Activated naive CD4-positive, alpha-beta T cell treated with anti-CD3 and anti-CD28 coated beads, Interleukin-2, amount 50 U/mL, for 72 hours (primary cell): ENCODE measurements at regions not wholly inside any gene's neighbourhood (a gene's known extent, or its start where the extent isn't known, plus 50 kb on each side); places are given as distances from the start of the nearest gene placed in this dataset.
"Not testable (repeated sequence)": the region's sequence is repeated elsewhere in the genome, so short reads cannot be mapped to it uniquely, and the experiment has no call there.

Experiments
- ATAC-seq, 2 donors: fragments of 150-1000 bp; cut with Tn5 transposase; 2 replicates each; pipeline ENCODE4 v1.10.0; 2021; ENCODE audit warnings: mild to moderate bottlenecking in 2 of 2, moderate library complexity in 2 of 2
- DNase-seq, 2 donors: peaks; one replicate each; pipeline ENCODE4 v3.0.0; 2021 to 2022; ENCODE audit warnings: low spot score in 2 of 2
- H3K27ac Mint-ChIP-seq, 2 donors: one replicate each; pipeline ENCODE4 v1.8.0; 2022; ENCODE audit warnings: mild to moderate bottlenecking in 2 of 2, mixed read lengths in 2 of 2
- H3K36me3 Mint-ChIP-seq, 2 donors: one replicate each; pipeline ENCODE4 v1.8.0; 2022; ENCODE audit warnings: mixed read lengths in 2 of 2
- H3K9me3 Mint-ChIP-seq, 2 donors: one replicate each; pipeline ENCODE4 v1.8.0; 2022; ENCODE audit warnings: mixed read lengths in 2 of 2

DNA sequence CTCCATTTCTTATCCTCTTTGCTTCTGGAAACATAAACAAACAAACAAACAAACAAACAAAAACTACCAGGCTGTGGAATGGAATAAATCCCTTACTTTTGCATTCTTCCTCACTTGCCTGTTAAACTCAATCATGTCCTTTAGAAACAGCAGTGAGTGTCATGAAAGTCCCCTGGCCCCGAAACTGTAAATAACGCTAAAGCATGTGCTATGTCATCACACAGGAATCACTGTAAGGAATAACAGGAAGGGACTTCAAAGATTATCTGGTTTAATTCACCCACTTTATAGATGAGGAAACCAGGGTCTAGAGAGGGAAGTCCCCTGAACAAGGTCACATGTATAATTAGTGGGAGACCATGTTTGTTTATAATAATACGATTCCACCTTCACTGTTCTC is 159.4 kb upstream of the MEOX2 start:
- no peak for ATAC-seq
- no peaks in the 10 kb centered on the region for H3K36me3 Mint-ChIP-seq
- no peak for DNase-seq
- peaks cover 0 to 4% of the 10 kb centered on the region in 2 donors for H3K9me3 Mint-ChIP-seq
- no peak overlapping the region for H3K27ac Mint-ChIP-seq

DNA sequence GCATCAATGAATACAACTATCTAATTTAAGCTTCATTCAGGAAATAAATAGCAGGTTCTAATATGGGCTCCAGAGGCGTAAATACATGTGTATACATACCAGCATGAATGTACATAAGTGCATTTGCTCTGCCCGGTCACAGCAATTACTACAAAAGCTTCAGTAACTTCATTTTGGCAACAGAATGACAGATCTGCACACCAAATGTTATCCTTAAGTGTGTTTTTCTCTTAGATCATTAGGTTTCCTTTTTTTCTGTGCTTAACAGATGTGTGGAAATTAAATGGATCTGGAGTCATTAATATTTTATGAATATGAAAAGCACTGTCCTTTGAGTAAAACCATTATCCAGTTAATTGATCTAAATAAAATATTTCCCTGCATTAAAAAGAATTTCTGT is 159.0 kb upstream of the MEOX2 start:
- no peaks in the 10 kb centered on the region for H3K36me3 Mint-ChIP-seq
- no peak for DNase-seq
- H3K27ac Mint-ChIP-seq, result no peak overlapping the region
- ATAC-seq, result no peak
- H3K9me3 Mint-ChIP-seq, result peaks cover 0 to 4% of the 10 kb centered on the region in 2 donors

DNA sequence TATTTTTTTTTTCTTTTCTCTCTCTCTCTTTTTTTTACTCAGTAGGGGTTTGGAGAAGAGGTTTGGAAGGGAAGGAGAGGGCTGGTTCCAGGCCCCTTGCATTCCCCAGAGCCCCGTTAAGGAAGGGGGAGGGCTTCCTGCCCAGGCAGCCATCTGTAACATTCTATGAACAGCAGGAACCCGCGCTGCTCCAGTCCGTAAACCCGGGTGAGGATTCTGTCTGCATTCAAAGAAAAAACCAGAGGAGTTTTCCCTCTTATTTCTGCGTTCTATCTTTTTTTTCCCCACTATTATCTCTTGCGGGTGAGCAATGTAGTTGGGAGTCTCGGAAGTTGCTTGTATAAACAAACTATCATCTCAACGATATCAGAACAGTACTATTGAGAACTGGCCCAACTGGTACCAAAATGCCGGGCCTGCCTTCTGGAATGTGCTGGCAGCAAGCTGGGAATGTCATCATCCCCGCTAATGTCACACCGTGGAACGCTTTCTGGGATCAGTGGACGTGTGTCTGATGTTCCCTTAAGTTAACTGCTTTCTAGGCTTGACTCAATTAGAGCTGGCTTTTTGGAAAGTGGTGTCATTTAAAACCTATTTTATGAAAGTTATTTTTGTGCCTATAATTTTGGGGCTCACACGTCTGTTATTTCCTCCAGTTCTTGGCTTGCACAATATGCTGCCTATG is 153.1 kb upstream of the MEOX2 start:
- Mint-ChIP-seq H3K27ac (no peak overlapping the region), H3K36me3 (no peaks in the 10 kb centered on the region), H3K9me3 (peaks cover 0 to under 1% of the 10 kb centered on the region in 2 donors)
- ATAC-seq (no peak), DNase-seq (no peak)

DNA sequence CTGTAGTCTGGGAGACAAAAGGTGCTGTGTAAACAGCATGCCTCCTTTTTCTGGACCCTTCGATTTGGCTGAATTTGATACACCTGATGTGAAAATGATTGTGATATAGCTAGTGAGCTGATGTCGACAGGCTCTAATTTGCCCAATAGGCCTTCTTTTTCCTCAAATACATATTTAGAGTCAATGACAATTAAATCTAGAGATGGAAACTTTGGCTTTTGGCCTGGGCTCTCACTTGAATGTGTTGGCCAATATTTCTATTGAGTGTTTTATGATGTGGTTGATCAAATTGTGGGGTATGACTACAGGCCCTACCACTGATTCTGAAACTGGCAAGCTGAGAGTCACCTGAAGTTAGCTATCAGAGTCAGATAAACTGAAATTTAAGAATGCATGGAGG is 151.8 kb upstream of the MEOX2 start:
- ATAC-seq, result no peak
- H3K36me3 Mint-ChIP-seq, result no peaks in the 10 kb centered on the region
- no peak for DNase-seq
- no peak overlapping the region for H3K27ac Mint-ChIP-seq
- H3K9me3 Mint-ChIP-seq, result no peaks in the 10 kb centered on the region

DNA sequence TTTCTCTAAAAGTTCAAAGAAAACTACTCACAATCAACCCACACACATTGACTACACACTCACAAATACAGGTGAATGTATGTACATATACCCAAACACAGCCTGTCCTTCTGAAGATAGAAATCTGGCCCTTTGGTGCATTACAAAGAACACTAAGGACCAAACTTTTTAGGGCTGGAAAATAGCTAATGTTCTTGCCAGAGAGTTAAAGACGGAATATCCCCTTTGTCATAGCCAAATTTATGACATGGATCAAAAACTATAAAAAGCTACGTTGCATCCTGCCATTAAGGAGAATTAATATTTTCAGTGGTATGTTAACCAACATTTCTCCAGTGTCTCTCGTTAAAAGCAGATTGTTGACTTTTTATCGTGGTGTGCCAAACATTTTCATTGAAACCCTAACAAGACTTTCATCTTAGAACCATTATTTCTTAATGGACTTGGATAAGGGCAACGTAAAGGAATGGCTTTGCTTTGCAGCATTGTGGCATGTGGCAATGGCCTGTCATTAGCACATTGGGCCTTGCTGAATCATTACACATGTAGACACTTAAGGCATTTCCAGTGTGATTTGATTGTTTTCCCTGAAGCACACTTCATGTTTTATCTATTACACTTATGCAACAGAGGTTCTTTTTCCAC is 150.9 kb upstream of the MEOX2 start:
- Mint-ChIP-seq H3K9me3 (no peaks in the 10 kb centered on the region), H3K36me3 (no peaks in the 10 kb centered on the region), H3K27ac (no peak overlapping the region)
- no peak for ATAC-seq
- DNase-seq, result no peak

DNA sequence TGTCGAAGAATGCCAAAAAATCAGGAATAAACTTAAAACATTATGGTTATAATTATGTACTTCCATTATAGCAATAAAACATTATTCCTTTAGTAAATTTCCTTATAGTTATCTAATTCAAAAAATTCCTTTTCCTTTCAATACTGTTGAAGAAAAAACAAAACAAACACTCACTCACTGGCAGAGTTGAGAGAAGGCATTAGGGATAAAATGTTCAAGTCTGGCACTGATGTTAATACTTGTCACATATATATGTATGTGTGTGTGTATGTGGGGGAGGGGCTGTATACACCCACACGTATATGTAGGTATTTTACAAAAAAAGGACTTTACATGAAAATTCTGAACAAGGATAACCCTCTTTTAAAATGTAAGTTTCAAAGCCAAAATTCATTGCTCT is 150.2 kb upstream of the MEOX2 start:
- DNase-seq, result no peak
- no peak for ATAC-seq
- Mint-ChIP-seq H3K9me3 (no peaks in the 10 kb centered on the region), H3K27ac (no peak overlapping the region), H3K36me3 (no peaks in the 10 kb centered on the region)

DNA sequence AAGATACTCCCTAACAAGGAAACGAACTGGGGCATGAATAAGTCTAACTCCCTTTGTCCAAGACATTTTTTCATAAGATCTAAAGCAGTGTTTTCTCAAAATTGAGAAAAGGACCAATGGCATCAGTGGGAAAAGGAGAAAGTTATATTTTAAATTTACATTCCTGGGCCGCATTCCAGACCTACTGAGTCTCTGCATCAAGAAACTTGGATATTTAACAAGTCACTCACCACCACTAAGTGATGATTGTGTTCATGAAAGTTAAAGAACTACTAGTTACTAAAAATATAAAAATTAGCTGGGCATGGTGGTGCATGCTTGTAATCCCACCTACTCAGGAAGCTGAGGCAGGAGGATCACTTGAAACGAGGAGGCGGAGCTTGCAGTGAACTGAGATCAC is 149.6 kb upstream of the MEOX2 start:
- ATAC-seq, result no peak
- no peaks in the 10 kb centered on the region for H3K9me3 Mint-ChIP-seq
- H3K36me3 Mint-ChIP-seq, result no peaks in the 10 kb centered on the region
- no peak for DNase-seq
- no peak overlapping the region for H3K27ac Mint-ChIP-seq

DNA sequence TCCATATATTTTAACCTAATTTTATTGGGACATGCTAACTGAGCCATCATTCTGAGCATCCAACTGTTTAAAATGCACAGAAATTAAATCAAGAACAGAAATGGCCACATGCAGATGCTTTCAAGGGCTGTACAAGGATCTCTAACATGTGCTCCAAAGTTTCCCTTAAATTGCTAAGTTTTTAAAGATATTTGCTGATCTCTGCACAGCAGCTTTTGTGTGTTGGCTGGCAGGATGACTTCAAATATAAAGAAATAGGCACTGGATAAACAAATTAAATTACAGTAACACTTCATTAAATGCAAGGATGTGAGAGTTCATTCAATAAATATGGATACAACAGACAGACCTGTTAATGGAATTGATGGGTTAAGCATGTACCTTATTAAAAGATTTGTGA is 148.0 kb upstream of the MEOX2 start:
- ATAC-seq, result no peak

DNA sequence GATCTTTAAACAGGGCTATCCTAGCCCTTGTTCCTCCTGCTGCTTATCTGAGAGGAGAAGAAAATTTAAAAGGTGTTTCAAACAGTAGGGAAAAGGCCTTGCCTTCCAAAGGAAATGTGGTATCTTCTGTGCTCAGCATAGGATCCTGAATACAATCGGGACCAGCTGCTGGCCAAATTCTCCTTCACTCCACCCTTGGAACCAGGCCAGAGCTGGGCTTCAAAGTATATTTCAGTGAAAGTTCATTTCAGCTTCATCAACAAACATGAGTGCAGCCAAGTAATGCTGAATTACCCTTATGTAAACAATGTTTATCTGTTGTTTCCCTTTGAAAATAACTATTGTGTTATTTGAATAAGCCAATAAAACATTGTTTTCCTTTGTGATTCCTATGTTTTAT is 146.5 kb upstream of the MEOX2 start:
- Mint-ChIP-seq H3K27ac (no peak overlapping the region), H3K36me3 (no peaks in the 10 kb centered on the region), H3K9me3 (no peaks in the 10 kb centered on the region)
- ATAC-seq (no peak), DNase-seq (no peak)

More for the DNA sequence above, 148.0 kb upstream of the MEOX2 start:
- DNase-seq, result no peak
- Mint-ChIP-seq H3K36me3 (no peaks in the 10 kb centered on the region), H3K9me3 (no peaks in the 10 kb centered on the region), H3K27ac (no peak overlapping the region)

DNA sequence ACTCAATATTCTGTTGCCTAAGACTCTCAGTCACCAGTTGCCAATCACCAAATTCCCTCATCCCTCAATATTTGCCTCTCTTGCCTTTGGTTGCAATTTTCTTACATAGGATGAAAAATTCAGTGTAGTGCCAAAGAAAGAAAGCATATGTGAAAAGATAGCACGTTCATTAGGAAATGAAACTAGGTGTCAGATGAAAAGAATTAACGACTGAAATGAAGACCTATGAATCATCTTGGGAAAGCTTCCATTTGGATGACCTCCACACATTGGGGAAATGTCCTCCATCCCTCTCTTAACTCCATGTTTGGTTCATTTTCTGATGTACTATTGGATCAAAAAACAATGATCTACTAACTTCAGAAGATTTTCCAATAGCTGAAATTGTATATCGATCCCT is 145.1 kb upstream of the MEOX2 start:
- Mint-ChIP-seq H3K27ac (no peak overlapping the region), H3K9me3 (no peaks in the 10 kb centered on the region), H3K36me3 (no peaks in the 10 kb centered on the region)
- ATAC-seq, result no peak
- DNase-seq, result no peak

DNA sequence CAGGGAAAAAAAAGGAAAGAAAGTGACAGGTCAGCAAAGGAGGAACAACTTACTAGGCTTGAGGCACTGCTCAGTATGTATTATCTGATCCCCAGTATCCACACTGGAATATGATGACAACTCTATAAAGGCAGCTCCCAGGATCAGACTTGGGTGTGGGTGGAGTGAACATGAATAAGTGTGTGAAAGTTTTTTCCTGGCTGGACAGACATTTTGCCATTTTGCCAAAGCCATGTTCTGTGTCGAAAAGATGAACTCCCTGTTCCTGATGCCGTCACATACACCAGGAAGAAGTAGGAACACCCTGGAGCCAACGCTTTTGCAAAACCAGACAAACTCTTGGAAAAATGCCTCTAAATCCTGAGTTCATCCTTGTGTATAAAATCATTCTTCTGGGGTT is 143.2 kb upstream of the MEOX2 start:
- H3K36me3 Mint-ChIP-seq, result no peaks in the 10 kb centered on the region
- H3K27ac Mint-ChIP-seq, result no peak overlapping the region
- DNase-seq (no peak), ATAC-seq (no peak)
- no peaks in the 10 kb centered on the region for H3K9me3 Mint-ChIP-seq

DNA sequence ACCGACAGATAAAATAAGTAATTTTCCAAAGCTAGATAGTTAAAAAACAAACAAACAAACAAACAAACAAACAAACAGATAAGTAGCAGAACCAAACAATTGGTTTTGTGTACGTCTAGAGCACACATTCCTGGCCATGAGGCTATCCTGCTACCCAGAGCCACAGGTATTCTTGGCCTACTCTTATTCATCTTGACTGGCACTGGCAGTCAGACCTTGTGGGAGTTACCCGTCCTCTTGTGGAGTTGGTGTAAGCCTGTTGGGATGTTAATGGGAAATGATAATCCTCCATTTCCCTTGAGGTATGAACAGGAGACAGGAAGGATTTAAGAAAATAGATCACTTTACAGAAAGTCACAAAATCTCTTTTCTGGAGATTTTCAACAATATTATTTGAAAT is 142.4 kb upstream of the MEOX2 start:
- ATAC-seq (no peak), DNase-seq (no peak)
- Mint-ChIP-seq H3K9me3 (no peaks in the 10 kb centered on the region), H3K27ac (no peak overlapping the region), H3K36me3 (no peaks in the 10 kb centered on the region)

DNA sequence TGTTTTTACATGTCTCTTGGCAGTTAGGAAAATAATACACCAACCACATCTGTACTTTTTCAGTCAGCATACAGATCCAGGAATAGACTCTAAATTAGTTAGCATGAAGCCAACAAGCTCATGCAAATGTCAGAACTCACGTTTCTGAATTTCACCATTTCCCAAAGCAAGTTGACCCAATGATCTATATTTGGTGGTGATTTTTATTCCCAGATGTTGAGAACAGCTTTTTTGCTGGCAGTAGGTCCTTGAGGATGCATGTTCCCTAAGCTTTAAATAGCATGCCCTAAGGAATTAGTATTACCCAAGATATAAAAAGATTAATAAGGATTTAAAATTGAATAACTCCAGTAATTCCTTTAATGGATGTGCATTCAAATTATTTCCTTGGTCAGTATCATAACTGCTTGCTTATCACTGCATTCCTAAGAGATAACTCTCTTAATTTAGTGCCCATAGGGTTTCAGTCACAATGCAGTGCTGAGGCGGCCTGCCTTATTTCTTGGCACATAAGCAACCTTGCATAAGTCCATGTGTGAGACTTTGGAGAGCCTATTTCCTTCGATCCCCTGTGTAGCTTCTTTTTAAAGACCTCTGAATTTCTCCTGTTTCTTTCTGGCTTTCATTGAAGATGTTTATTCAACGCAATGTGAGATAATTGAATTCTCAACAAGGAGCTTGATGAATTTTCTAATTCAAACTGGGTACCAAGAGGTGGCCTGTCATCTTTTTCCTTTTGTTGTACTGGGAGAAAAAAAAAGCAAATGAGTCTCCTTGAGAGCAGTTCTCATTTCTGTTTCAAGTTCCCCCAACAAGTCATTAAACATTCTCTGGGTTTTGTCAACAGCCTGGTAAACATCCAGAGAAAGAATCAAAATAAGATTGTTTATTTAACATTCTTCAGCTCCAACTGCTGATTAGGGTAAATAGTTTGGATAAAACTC is 135.3 kb upstream of the MEOX2 start:
- ATAC-seq (no peak), DNase-seq (no peak)
- Mint-ChIP-seq H3K36me3 (no peaks in the 10 kb centered on the region), H3K27ac (no peak overlapping the region), H3K9me3 (peaks cover 7 to 13% of the 10 kb centered on the region in 2 donors)

DNA sequence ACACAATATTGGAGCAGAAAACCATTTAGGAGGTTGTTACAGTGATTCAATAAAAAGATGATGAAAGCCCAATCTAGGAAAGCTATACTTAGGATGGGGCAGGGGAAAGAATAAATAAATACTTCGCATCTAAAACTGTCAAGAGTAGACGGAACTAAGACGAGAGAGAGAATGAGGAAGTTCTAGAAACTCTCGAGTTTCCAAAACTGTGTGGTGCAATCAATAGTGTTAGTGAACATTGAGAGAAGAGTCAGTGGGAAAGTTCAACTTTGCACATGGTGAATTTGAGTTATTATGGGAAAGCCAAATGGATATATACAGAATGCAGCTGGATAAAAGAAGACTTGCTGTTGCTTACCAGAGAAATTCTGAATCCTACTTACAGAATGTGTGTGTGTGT is 133.8 kb upstream of the MEOX2 start:
- Mint-ChIP-seq H3K9me3 (peaks cover 10 to 17% of the 10 kb centered on the region in 2 donors), H3K36me3 (no peaks in the 10 kb centered on the region), H3K27ac (no peak overlapping the region)
- no peak for ATAC-seq
- DNase-seq, result no peak

DNA sequence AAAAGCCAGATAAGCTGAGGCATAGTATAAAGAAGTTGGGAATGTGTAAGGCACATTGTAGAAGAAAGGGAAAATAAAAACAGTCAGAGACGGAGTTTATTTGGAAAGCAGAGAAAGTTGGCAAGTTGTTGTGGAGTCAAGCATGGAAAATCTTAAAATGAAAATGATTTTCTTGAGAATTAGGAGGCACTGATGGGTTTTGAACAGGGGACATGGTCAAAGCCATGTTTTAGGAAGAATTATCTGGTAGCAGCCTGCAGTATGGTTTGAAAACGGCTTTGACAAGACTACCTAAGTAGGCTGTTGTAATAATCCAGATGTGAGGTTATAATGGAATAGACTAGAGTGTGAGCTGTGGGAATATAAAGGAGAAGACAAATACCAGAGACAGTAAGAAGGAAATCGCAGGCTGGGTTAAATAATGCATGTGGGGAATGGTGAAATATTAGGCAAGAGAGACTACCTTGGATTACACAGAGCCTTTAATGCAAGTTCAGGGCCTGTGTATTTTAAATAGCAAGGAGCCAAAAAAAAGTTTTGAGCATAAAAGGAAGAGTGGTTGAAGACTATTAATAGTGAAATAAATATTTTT is 130.4 kb upstream of the MEOX2 start:
- Mint-ChIP-seq H3K9me3 (peaks cover 10 to 20% of the 10 kb centered on the region in 2 donors), H3K27ac (no peak overlapping the region), H3K36me3 (no peaks in the 10 kb centered on the region)
- DNase-seq (no peak), ATAC-seq (no peak)

DNA sequence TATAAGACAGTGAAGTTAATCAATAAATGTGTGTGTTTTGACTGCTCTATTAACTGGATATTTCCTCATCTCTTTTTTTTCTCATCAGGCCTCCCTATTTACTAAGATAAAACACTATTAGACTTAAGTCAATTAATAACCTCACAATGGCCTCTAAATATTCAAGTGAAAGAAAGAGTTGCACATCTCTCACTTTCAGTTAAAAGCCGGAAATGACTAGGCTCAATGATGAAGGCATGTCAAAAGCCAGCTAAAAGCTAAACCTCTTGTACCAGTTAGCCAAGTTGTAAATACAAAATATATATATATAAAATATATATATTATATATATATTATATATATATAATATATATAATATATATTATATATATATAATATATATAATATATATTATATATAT is 127.0 kb upstream of the MEOX2 start:
- DNase-seq (no peak), ATAC-seq (no peak)
- H3K27ac Mint-ChIP-seq, result no peak overlapping the region
- no peaks in the 10 kb centered on the region for H3K36me3 Mint-ChIP-seq
- peaks cover 18 to 23% of the 10 kb centered on the region in 2 donors for H3K9me3 Mint-ChIP-seq

DNA sequence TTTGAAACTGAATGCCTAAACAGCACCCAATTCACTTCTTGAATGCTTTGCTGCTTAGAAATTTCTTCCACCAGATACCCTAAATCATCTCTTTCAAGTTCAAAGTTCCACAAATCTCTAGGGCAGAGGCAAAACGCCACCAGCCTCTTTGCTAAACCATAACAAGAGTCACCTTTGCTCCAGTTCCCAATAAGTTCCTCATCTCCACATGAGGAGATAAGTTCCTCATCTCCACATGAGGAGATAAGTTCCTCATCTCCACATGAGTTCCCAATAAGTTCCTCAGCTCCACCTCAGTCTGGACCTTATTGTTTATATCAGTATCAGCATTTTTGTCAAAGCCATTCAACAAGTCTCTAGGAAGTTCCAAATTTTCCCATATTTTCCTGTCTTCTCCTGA is 123.9 kb upstream of the MEOX2 start:
- H3K27ac Mint-ChIP-seq, ATAC-seq, DNase-seq, H3K36me3 Mint-ChIP-seq: not testable (repeated sequence)
- H3K9me3 Mint-ChIP-seq, result peaks cover 18 to 20% of the 10 kb centered on the region in 2 donors
